Ishikawa (cell line): ENCODE measurements at regions not wholly inside any gene's neighbourhood (a gene's known extent, or its start where the extent isn't known, plus 50 kb on each side); places are given as distances from the start of the nearest gene placed in this dataset.

ENCODE experiments used
- CEBPB ChIP-seq: IDR thresholded peaks from 2 replicates; pipeline ENCODE4 v1.6.1; 2012
- CREB1 ChIP-seq: IDR thresholded peaks from 2 replicates; pipeline ENCODE4 v1.6.1; 2012; ENCODE audit warnings: low read depth
- EP300 ChIP-seq: IDR thresholded peaks from 2 replicates; pipeline ENCODE4 v1.6.1; 2012; ENCODE audit warnings: borderline replicate concordance
- FOXM1 ChIP-seq: IDR thresholded peaks from 2 replicates; pipeline ENCODE4 v1.6.1; 2012; ENCODE audit warnings: low read depth, borderline replicate concordance
- NFIC ChIP-seq: IDR thresholded peaks from 2 replicates; pipeline ENCODE4 v1.6.1; 2012
- REST ChIP-seq: IDR thresholded peaks from 2 replicates; pipeline ENCODE4 v1.6.1; 2012; ENCODE audit warnings: low read depth, mild to moderate bottlenecking
- TCF12 ChIP-seq: IDR thresholded peaks from 2 replicates; pipeline ENCODE4 v1.6.1; 2012; ENCODE audit warnings: low read depth
- USF1 ChIP-seq: IDR thresholded peaks from 2 replicates; pipeline ENCODE4 v1.6.1; 2012
- YY1 ChIP-seq: IDR thresholded peaks from 2 replicates; pipeline ENCODE4 v1.6.1; 2012; ENCODE audit warnings: low read depth

- TF ChIP-seq EP300 = no peak
- TF ChIP-seq TCF12 = no peak
- TF ChIP-seq REST = no peak
- TF ChIP-seq FOXM1 = no peak
- no peak for TF ChIP-seq USF1
- no peak for TF ChIP-seq YY1
- TF ChIP-seq CEBPB = no peak
- TF ChIP-seq NFIC = no peak
- TF ChIP-seq CREB1 = no peak
These were observed 347.1 kb downstream of the TNS1 start for GRCh38 chr2:217655651-217656050.
